Smooth muscle cell (in vitro differentiated cells): ENCODE measurements at regions not wholly inside any gene's neighbourhood (a gene's known extent, or its start where the extent isn't known, plus 50 kb on each side); places are given as distances from the start of the nearest gene placed in this dataset.

Experiments
- DNase-seq: peaks from one replicate; lab custom pipeline; 2025; ENCODE audit not compliant: unreplicated experiment; lab: John Stamatoyannopoulos, UW
- H2AFZ ChIP-seq: fragments of 200-600 bp; sonication (generic); 2 replicates; pipeline ENCODE4 v1.6.0; 2016; ENCODE audit warnings: antibody characterized with exemption, low read depth, mild to moderate bottlenecking
- H3F3A ChIP-seq: fragments of 200-600 bp; sonication (generic); 2 replicates; pipeline ENCODE4 v1.6.0; 2017; ENCODE audit warnings: antibody characterized with exemption, low read depth
- H3K27ac ChIP-seq: fragments of 200-600 bp; sonication (generic); 2 replicates; pipeline ENCODE4 v1.5.1; 2016; ENCODE audit warnings: low read depth, mild to moderate bottlenecking
- H3K27me3 ChIP-seq: fragments of 200-600 bp; sonication (generic); 2 replicates; pipeline ENCODE4 v1.6.1; 2016; ENCODE audit warnings: low read depth, mild to moderate bottlenecking
- H3K36me3 ChIP-seq: fragments of 200-600 bp; sonication (generic); 2 replicates; pipeline ENCODE4 v1.5.1; 2016; ENCODE audit warnings: low read depth
- H3K4me1 ChIP-seq: fragments of 200-600 bp; sonication (generic); 2 replicates; pipeline ENCODE4 v1.5.1; 2016; ENCODE audit warnings: low read depth
- H3K4me2 ChIP-seq: fragments of 200-600 bp; sonication (generic); 2 replicates; pipeline ENCODE4 v1.6.0; 2016; ENCODE audit warnings: mild to moderate bottlenecking
- H3K4me3 ChIP-seq: fragments of 200-600 bp; sonication (generic); 2 replicates; pipeline ENCODE4 v1.5.1; 2016; ENCODE audit warnings: mild to moderate bottlenecking
- H3K79me2 ChIP-seq: fragments of 200-600 bp; sonication (generic); 2 replicates; pipeline ENCODE4 v1.6.0; 2016; ENCODE audit warnings: low read depth, mild to moderate bottlenecking
- H3K9ac ChIP-seq: fragments of 200-600 bp; sonication (generic); 2 replicates; pipeline ENCODE4 v1.6.0; 2016; ENCODE audit warnings: low read depth
- H3K9me3 ChIP-seq: fragments of 200-600 bp; sonication (generic); replicated peaks from 2 replicates; pipeline ENCODE4 v1.5.1; 2016; ENCODE audit warnings: low read depth
- H4K20me1 ChIP-seq: fragments of 200-600 bp; sonication (generic); 2 replicates; pipeline ENCODE4 v1.6.0; 2016; ENCODE audit warnings: low read depth
- CTCF ChIP-seq: fragments of 200-600 bp; sonication (generic); IDR thresholded peaks from 2 replicates; pipeline ENCODE4 v1.5.1; 2017; ENCODE audit warnings: borderline replicate concordance, mild to moderate bottlenecking, antibody characterized with exemption; ENCODE audit not compliant: insufficient read depth, poor library complexity, severe bottlenecking
- WGBS: methylation state at CpG from one replicate; pipeline ENCODE4 v1.1.7; 2016; ENCODE audit warnings: low lambda C conversion rate; 5-methylcytosine and 5-hydroxymethylcytosine counted together

GRCh38 chr7:33707427-33707826 is 197.9 kb upstream of the BMPER start:
- no peak overlapping the region for H3K27ac ChIP-seq
- H3F3A ChIP-seq: no peaks in the 10 kb centered on the region
- H3K9ac ChIP-seq: no peak overlapping the region
- no peaks in the 10 kb centered on the region for H3K27me3 ChIP-seq
- no peaks in the 10 kb centered on the region for H3K36me3 ChIP-seq
- H4K20me1 ChIP-seq: no peaks in the 10 kb centered on the region
- H3K4me3 ChIP-seq: no peak overlapping the region
- H3K4me1 ChIP-seq: peaks cover 13% of the 10 kb centered on the region
- no peak for DNase-seq
- H3K9me3 ChIP-seq: no peaks in the 10 kb centered on the region
- no peak overlapping the region for H3K4me2 ChIP-seq
- no peak for TF ChIP-seq CTCF
- no peak overlapping the region for H2AFZ ChIP-seq
- H3K79me2 ChIP-seq: no peaks in the 10 kb centered on the region
- WGBS: 13% methylated on average over 2 of the region's 2 CpGs

GRCh38 chr7:33710608-33711007 is 194.7 kb upstream of the BMPER start:
- Histone ChIP-seq H3K4me2 (no peak overlapping the region), H3K27ac (no peak overlapping the region), H3K4me1 (peaks cover 13% of the 10 kb centered on the region), H3F3A (no peaks in the 10 kb centered on the region), H3K9ac (no peak overlapping the region), H3K27me3 (peaks cover 9% of the 10 kb centered on the region), H2AFZ (no peak overlapping the region), H3K36me3 (no peaks in the 10 kb centered on the region), H3K4me3 (no peak overlapping the region), H3K79me2 (no peaks in the 10 kb centered on the region), H4K20me1 (no peaks in the 10 kb centered on the region), H3K9me3 (no peaks in the 10 kb centered on the region)
- no peak for TF ChIP-seq CTCF
- no peak for DNase-seq

- Histone ChIP-seq H3K4me1 (peaks cover 10% of the 10 kb centered on the region), H3K4me3 (no peak overlapping the region), H3K27me3 (peaks cover 9% of the 10 kb centered on the region), H2AFZ (no peak overlapping the region), H3K27ac (no peak overlapping the region), H3K9me3 (no peaks in the 10 kb centered on the region), H4K20me1 (no peaks in the 10 kb centered on the region), H3F3A (no peaks in the 10 kb centered on the region), H3K4me2 (no peak overlapping the region), H3K36me3 (no peaks in the 10 kb centered on the region), H3K79me2 (no peaks in the 10 kb centered on the region), H3K9ac (no peak overlapping the region)
- DNase-seq: no peak
- TF ChIP-seq CTCF: no peak
- 26% methylated on average over 6 of the region's 6 CpGs for WGBS
Observed at GRCh38 chr7:33711231-33712019, 193.9 kb upstream of the BMPER start.

GRCh38 chr7:33712020-33712414 is 193.3 kb upstream of the BMPER start:
- H4K20me1 ChIP-seq: no peaks in the 10 kb centered on the region
- H3K4me1 ChIP-seq: peaks cover 6% of the 10 kb centered on the region
- H3K9ac ChIP-seq: no peak overlapping the region
- no peaks in the 10 kb centered on the region for H3F3A ChIP-seq
- H2AFZ ChIP-seq: no peak overlapping the region
- no peak overlapping the region for H3K27ac ChIP-seq
- DNase-seq: no peak
- WGBS: 88% methylated on average over 4 of the region's 4 CpGs
- H3K4me2 ChIP-seq: no peak overlapping the region
- H3K36me3 ChIP-seq: no peaks in the 10 kb centered on the region
- no peaks in the 10 kb centered on the region for H3K9me3 ChIP-seq
- H3K27me3 ChIP-seq: peaks cover 9% of the 10 kb centered on the region
- no peaks in the 10 kb centered on the region for H3K79me2 ChIP-seq
- TF ChIP-seq CTCF: no peak
- H3K4me3 ChIP-seq: no peak overlapping the region
